K562 (cell line): ENCODE measurements at regions not wholly inside any gene's neighbourhood (a gene's known extent, or its start where the extent isn't known, plus 50 kb on each side); places are given as distances from the start of the nearest gene placed in this dataset.

Experiments
- ATAC-seq: fragments of 200-7000 bp; cut with Tn5 transposase; 3 replicates; pipeline ENCODE4 v1.9.1; 2020; ENCODE audit warnings: moderate library complexity
- BruUV-seq: library from RNA; stranded (reverse); fragments of 400-500 nt; replicated peaks from 2 replicates; lab custom pipeline; 2021; lab: Mats Ljungman, UMichigan
- CTCF ChIA-PET: fragments of 300-600 bp; formaldehyde crosslinking; extraction: SDS; loops from one replicate; lab custom pipeline; 2021; ENCODE audit warnings: low intra/inter-chr PET ratio; lab: Yijun Ruan, JAX
- POLR2A ChIA-PET: fragments of 300-600, 350-650 bp; sonication (Branson Sonifier 250); formaldehyde crosslinking; extraction: SDS; loops from one replicate; lab custom pipeline; 2021; ENCODE audit warnings: antibody characterized with exemption, inconsistent platforms; lab: Yijun Ruan, JAX
- DNase-seq, 4 experiments: peaks; one replicate each; pipeline versions ENCODE4 v3.0.0 to v3.0.0-alpha.2; 2011 to 2018; ENCODE audit warnings: low spot score in 3 of 4, mixed read lengths in 3 of 4; ENCODE audit errors: extremely low read depth in 1 of 4
- FAIRE-seq: peaks from 2 replicates; lab custom pipeline; 2011; peaks lifted over from hg19 to GRCh38; lab: Jason Lieb, UNC
- H2AFZ ChIP-seq: 2 replicates; pipeline ENCODE4 v1.6.0; 2011; ENCODE audit warnings: low read depth, low read length, control low read depth, inconsistent platforms
- H3K27ac ChIP-seq: fragments of 200-600 bp; 3 replicates; pipeline ENCODE4 v1.8.0; 2011; ENCODE audit warnings: low read depth, mild to moderate bottlenecking, control low read depth, inconsistent platforms, low read length, moderate library complexity, mixed read lengths; ENCODE audit errors: extremely low read depth
- H3K27me3 ChIP-seq, 2 experiments: fragments of 300-600 bp in 1 of 2; 2 replicates in 1 of 2; 3 replicates in 1 of 2; pipeline versions ENCODE4 v1.6.0 to v1.8.0; 2011; ENCODE audit warnings: inconsistent platforms in 2 of 2, low read length in 2 of 2, mild to moderate bottlenecking in 1 of 2, mixed read lengths in 1 of 2, moderate library complexity in 1 of 2; ENCODE audit not compliant: control insufficient read depth in 2 of 2, insufficient read depth in 2 of 2
- H3K36me3 ChIP-seq: fragments of 300-600 bp; 3 replicates; pipeline ENCODE4 v1.8.0; 2011; ENCODE audit warnings: mild to moderate bottlenecking, low read length, inconsistent platforms; ENCODE audit not compliant: control insufficient read depth, insufficient read depth
- H3K4me1 ChIP-seq, 2 experiments: fragments of 200-600 bp in 1 of 2; replicated peaks in 1 of 2; 2 replicates in 1 of 2; 3 replicates in 1 of 2; pipeline versions ENCODE4 v1.5.1 to v1.8.0; 2011; ENCODE audit warnings: inconsistent platforms in 2 of 2, low read length in 2 of 2, mild to moderate bottlenecking in 1 of 2, mixed read lengths in 1 of 2, moderate library complexity in 1 of 2; ENCODE audit not compliant: control insufficient read depth in 2 of 2, insufficient read depth in 2 of 2
- H3K4me2 ChIP-seq: 2 replicates; pipeline ENCODE4 v1.6.1; 2011; ENCODE audit warnings: low read length, control low read depth, inconsistent platforms, mixed read lengths; ENCODE audit not compliant: insufficient read depth
- H3K4me3 ChIP-seq: fragments of 200-600 bp; sonication (generic), shearing (Covaris generic); 2 replicates; pipeline ENCODE4 v1.5.1; 2016; ENCODE audit warnings: control low read depth, inconsistent platforms
- H3K79me2 ChIP-seq: fragments of 200-600 bp; 3 replicates; pipeline ENCODE4 v1.8.0; 2011; ENCODE audit warnings: low read length, inconsistent platforms; ENCODE audit not compliant: control insufficient read depth, insufficient read depth
- H3K9ac ChIP-seq, 2 experiments: 2 replicates each; pipeline versions ENCODE4 v1.6.0 to v1.6.1; 2011; ENCODE audit warnings: low read depth in 2 of 2, low read length in 2 of 2, control low read depth in 1 of 2, inconsistent platforms in 1 of 2, mild to moderate bottlenecking in 1 of 2, mixed read lengths in 1 of 2; ENCODE audit not compliant: insufficient read depth in 1 of 2
- H3K9me1 ChIP-seq: one replicate; pipeline ENCODE4 v1.6.0; 2011; ENCODE audit warnings: inconsistent platforms, mild to moderate bottlenecking, low read length, moderate library complexity; ENCODE audit not compliant: control insufficient read depth, insufficient read depth
- H3K9me3 ChIP-seq: replicated peaks from 2 replicates; pipeline ENCODE4 v1.5.1; 2011; ENCODE audit warnings: low read depth, low read length, inconsistent platforms; ENCODE audit not compliant: control insufficient read depth, insufficient read depth
- H4K20me1 ChIP-seq: replicated peaks from 2 replicates; pipeline ENCODE4 v1.6.1; 2011; ENCODE audit warnings: low read length, inconsistent platforms, mixed read lengths; ENCODE audit not compliant: control insufficient read depth, insufficient read depth
- ARHGAP35 ChIP-seq: fragments of 450-650 bp; IDR thresholded peaks from 2 replicates; pipeline ENCODE4 v1.6.1; 2018; ENCODE audit not compliant: partially characterized antibody
- ARID2 ChIP-seq: fragments of 450-650 bp; IDR thresholded peaks from 2 replicates; pipeline ENCODE4 v1.6.1; 2017; ENCODE audit warnings: antibody characterized with exemption, mild to moderate bottlenecking
- NEUROD1 ChIP-seq: fragments of 150-350 bp; IDR thresholded peaks from 2 replicates; pipeline ENCODE4 v1.6.1; 2014; ENCODE audit warnings: borderline replicate concordance, low read length, low read depth; ENCODE audit not compliant: partially characterized antibody
- SRSF9 ChIP-seq: fragments of 200-400 bp; formaldehyde crosslinking; IDR thresholded peaks from 2 replicates; pipeline ENCODE4 v1.6.1; 2017; ENCODE audit warnings: low read depth, low read length, borderline replicate concordance
- in situ Hi-C: fragments of 300-500 bp; cut with MboI; formaldehyde crosslinking; loops from 4 replicates; pipeline ENCODE4 v1.15.0; 2018; ENCODE audit warnings: inconsistent platforms, mixed read lengths
- intact Hi-C: fragments of 100-400 bp; cut with micrococcal nuclease; formaldehyde crosslinking; loops from 2 replicates; pipeline ENCODE4 v1.14.2; 2022
- TF ChIP-seq, protein P1 (sequence below): fragments of 250-450 bp; sonication (Bioruptor Pico); IDR thresholded peaks from 2 replicates; pipeline ENCODE4 v1.4.0; 2020; ENCODE audit warnings: mild to moderate bottlenecking, moderate library complexity, borderline replicate concordance

DNA sequence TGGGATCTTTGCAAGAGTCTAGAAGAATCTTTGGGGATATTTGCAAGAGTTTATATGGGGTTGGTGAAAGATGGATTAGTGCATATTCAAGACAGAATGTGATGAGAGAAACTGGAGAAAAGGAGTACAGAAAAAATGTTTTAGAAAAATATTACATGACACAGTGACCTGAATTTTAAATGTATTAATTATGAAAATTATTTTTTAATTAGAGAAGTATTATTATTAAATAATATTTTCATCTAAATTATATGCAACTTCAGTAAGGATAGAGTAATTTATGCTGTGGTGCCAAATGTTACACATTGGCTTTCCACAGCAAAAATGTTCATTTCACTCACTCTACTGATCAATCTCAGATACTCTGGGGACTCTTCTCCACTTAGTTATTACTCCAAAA lies 1442.8 kb upstream of the SLC39A10 start:
- intact Hi-C loops: no loop called here
- no peak overlapping the region for H3K27ac ChIP-seq
- H4K20me1 ChIP-seq: no peaks in the 10 kb centered on the region
- H3K27me3 ChIP-seq: no peaks in the 10 kb centered on the region
- ChIA-PET POLR2A (no interaction called here), CTCF (no interaction called here)
- no peak overlapping the region for H3K4me3 ChIP-seq
- no peak for ATAC-seq
- H3K9me3 ChIP-seq: no peaks in the 10 kb centered on the region
- no peak overlapping the region for H2AFZ ChIP-seq
- H3K4me1 ChIP-seq: no peaks in the 10 kb centered on the region
- no peaks in the 10 kb centered on the region for H3K9me1 ChIP-seq
- H3K79me2 ChIP-seq: no peaks in the 10 kb centered on the region
- TF ChIP-seq, protein P1, sequence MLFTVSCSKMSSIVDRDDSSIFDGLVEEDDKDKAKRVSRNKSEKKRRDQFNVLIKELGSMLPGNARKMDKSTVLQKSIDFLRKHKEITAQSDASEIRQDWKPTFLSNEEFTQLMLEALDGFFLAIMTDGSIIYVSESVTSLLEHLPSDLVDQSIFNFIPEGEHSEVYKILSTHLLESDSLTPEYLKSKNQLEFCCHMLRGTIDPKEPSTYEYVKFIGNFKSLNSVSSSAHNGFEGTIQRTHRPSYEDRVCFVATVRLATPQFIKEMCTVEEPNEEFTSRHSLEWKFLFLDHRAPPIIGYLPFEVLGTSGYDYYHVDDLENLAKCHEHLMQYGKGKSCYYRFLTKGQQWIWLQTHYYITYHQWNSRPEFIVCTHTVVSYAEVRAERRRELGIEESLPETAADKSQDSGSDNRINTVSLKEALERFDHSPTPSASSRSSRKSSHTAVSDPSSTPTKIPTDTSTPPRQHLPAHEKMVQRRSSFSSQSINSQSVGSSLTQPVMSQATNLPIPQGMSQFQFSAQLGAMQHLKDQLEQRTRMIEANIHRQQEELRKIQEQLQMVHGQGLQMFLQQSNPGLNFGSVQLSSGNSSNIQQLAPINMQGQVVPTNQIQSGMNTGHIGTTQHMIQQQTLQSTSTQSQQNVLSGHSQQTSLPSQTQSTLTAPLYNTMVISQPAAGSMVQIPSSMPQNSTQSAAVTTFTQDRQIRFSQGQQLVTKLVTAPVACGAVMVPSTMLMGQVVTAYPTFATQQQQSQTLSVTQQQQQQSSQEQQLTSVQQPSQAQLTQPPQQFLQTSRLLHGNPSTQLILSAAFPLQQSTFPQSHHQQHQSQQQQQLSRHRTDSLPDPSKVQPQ (CRISPR knock-in tag): no peak
- TF ChIP-seq ARID2: no peak
- TF ChIP-seq NEUROD1: no peak
- TF ChIP-seq SRSF9: no peak
- no peak for TF ChIP-seq ARHGAP35
- no peak for DNase-seq
- in situ Hi-C loops: no loop called here
- BruUV-seq: no TSS peak
- H3K4me2 ChIP-seq: no peak overlapping the region
- H3K9ac ChIP-seq: no peak overlapping the region
- no peak for FAIRE-seq
- H3K36me3 ChIP-seq: no peaks in the 10 kb centered on the region
